ENCODE measurements at regions not wholly inside any gene's neighbourhood (a gene's known extent, or its start where the extent isn't known, plus 50 kb on each side); places are given as distances from the start of the nearest gene placed in this dataset.

- TF ChIP-seq RAD21 (IDR thresholded peaks at IDR 0.05; ENCODE audit: low read depth) (no peak), EGR1 (IDR thresholded peaks at IDR 0.05) (no peak), YY1 (IDR thresholded peaks at IDR 0.05; ENCODE audit: low read depth) (no peak), USF1 (IDR thresholded peaks at IDR 0.05) (no peak), TEAD4 (IDR thresholded peaks at IDR 0.05) (no peak), EP300 (IDR thresholded peaks at IDR 0.05; ENCODE audit: borderline replicate concordance) (no peak), TAF1 (IDR thresholded peaks at IDR 0.05; ENCODE audit: low read depth) (no peak), REST (IDR thresholded peaks at IDR 0.05; ENCODE audit: low read depth) (no peak), TCF12 (IDR thresholded peaks at IDR 0.05; ENCODE audit: low read depth) (no peak), CEBPB (IDR thresholded peaks at IDR 0.05) (no peak), FOXM1 (IDR thresholded peaks at IDR 0.05; ENCODE audit: borderline replicate concordance, low read depth) (no peak), MAX (IDR thresholded peaks at IDR 0.05) (no peak), ZBTB7A (IDR thresholded peaks at IDR 0.05; ENCODE audit: low read depth) (no peak)
Measured at GRCh38 chr6:132016396-132016795, 65.2 kb upstream of the CCN2 start.

Data from Ishikawa (cell line).